ENCODE measurements at regions not wholly inside any gene's neighbourhood (a gene's known extent, or its start where the extent isn't known, plus 50 kb on each side); places are given as distances from the start of the nearest gene placed in this dataset.

DNA sequence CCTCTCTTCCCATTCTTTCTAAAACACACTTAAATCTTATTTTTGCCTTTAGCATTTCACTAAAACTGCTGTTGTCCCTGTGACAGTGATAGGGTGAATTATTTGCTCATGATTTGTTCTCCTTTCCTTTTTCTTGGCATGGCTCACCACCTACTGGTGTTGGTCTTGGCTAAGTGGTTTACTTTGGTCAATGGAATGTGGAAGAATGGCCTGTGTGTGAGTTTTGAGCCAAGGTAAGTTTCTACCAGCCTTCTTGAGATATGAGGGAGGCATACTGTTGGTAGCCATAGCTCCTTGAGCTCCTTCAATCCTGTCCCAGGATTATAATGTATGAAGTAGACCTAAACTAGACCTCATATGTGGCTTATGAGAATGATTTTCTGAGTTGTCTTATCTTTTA, 506.3 kb upstream of the RAG2 start:
- TF ChIP-seq, protein P1, sequence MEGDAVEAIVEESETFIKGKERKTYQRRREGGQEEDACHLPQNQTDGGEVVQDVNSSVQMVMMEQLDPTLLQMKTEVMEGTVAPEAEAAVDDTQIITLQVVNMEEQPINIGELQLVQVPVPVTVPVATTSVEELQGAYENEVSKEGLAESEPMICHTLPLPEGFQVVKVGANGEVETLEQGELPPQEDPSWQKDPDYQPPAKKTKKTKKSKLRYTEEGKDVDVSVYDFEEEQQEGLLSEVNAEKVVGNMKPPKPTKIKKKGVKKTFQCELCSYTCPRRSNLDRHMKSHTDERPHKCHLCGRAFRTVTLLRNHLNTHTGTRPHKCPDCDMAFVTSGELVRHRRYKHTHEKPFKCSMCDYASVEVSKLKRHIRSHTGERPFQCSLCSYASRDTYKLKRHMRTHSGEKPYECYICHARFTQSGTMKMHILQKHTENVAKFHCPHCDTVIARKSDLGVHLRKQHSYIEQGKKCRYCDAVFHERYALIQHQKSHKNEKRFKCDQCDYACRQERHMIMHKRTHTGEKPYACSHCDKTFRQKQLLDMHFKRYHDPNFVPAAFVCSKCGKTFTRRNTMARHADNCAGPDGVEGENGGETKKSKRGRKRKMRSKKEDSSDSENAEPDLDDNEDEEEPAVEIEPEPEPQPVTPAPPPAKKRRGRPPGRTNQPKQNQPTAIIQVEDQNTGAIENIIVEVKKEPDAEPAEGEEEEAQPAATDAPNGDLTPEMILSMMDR (IDR thresholded peaks at IDR 0.05; ENCODE audit: insufficient read depth, low read length): no peak
- TF ChIP-seq, protein P2, sequence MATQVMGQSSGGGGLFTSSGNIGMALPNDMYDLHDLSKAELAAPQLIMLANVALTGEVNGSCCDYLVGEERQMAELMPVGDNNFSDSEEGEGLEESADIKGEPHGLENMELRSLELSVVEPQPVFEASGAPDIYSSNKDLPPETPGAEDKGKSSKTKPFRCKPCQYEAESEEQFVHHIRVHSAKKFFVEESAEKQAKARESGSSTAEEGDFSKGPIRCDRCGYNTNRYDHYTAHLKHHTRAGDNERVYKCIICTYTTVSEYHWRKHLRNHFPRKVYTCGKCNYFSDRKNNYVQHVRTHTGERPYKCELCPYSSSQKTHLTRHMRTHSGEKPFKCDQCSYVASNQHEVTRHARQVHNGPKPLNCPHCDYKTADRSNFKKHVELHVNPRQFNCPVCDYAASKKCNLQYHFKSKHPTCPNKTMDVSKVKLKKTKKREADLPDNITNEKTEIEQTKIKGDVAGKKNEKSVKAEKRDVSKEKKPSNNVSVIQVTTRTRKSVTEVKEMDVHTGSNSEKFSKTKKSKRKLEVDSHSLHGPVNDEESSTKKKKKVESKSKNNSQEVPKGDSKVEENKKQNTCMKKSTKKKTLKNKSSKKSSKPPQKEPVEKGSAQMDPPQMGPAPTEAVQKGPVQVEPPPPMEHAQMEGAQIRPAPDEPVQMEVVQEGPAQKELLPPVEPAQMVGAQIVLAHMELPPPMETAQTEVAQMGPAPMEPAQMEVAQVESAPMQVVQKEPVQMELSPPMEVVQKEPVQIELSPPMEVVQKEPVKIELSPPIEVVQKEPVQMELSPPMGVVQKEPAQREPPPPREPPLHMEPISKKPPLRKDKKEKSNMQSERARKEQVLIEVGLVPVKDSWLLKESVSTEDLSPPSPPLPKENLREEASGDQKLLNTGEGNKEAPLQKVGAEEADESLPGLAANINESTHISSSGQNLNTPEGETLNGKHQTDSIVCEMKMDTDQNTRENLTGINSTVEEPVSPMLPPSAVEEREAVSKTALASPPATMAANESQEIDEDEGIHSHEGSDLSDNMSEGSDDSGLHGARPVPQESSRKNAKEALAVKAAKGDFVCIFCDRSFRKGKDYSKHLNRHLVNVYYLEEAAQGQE (IDR thresholded peaks at IDR 0.05; ENCODE audit: insufficient replicate concordance, low read depth): no peak

Measured in HL-60 (cell line).